Suprapubic skin (tissue), 4 donors: ENCODE measurements at regions not wholly inside any gene's neighbourhood (a gene's known extent, or its start where the extent isn't known, plus 50 kb on each side); places are given as distances from the start of the nearest gene placed in this dataset.
"Not testable (repeated sequence)": the region's sequence is repeated elsewhere in the genome, so short reads cannot be mapped to it uniquely, and the experiment has no call there.

Experiments used
- DNase-seq, 2 donors: peaks; one replicate each; pipeline ENCODE4 v3.0.0-alpha.2; 2019; ENCODE audit warnings: low spot score in 2 of 2
- H3K27ac ChIP-seq: fragments of 200-600 bp; sonication (generic); one replicate; pipeline ENCODE4 v1.5.1; 2019
- H3K27me3 ChIP-seq: fragments of 200-600 bp; sonication (generic); one replicate; pipeline ENCODE4 v1.5.1; 2019
- H3K36me3 ChIP-seq: fragments of 200-600 bp; sonication (generic); one replicate; pipeline ENCODE4 v1.5.1; 2019
- H3K4me1 ChIP-seq: fragments of 200-600 bp; sonication (generic); one replicate; pipeline ENCODE4 v1.5.1; 2019
- H3K4me3 ChIP-seq: fragments of 200-600 bp; sonication (generic); one replicate; pipeline ENCODE4 v1.5.1; 2019; ENCODE audit warnings: mild to moderate bottlenecking
- H3K9me3 ChIP-seq: fragments of 200-600 bp; sonication (generic); one replicate; pipeline ENCODE4 v1.5.1; 2019
- WGBS: methylation state at CpG from one replicate; pipeline ENCODE4 v1.1.5; 2018; 5-methylcytosine and 5-hydroxymethylcytosine counted together

GRCh38 chr16:88238732-88239274 lies 144.0 kb upstream of the ZNF469 start:
- H3K36me3 ChIP-seq, H3K9me3 ChIP-seq, H3K27me3 ChIP-seq, H3K4me3 ChIP-seq: not testable (repeated sequence)
- Histone ChIP-seq H3K4me1 (peaks cover 26% of the 10 kb centered on the region), H3K27ac (peak overlapping the region; percentile 10)
- 25% methylated on average over 5 of the region's 8 CpGs for WGBS
- peak; percentile 91 to 94 for DNase-seq

- H3K4me1 ChIP-seq: peaks cover 29% of the 10 kb centered on the region
- H3K4me3 ChIP-seq, H3K27me3 ChIP-seq, H3K36me3 ChIP-seq, H3K27ac ChIP-seq, H3K9me3 ChIP-seq: not testable (repeated sequence)
- WGBS: 78% methylated on average over 8 of the region's 8 CpGs
- DNase-seq: peak in 1 of 2 donors; percentile 44
These were observed 142.6 kb upstream of the ZNF469 start for GRCh38 chr16:88240118-88240517.

- not testable (repeated sequence) for H3K36me3 ChIP-seq, H3K27me3 ChIP-seq, H3K27ac ChIP-seq, DNase-seq, H3K4me3 ChIP-seq, H3K9me3 ChIP-seq
- H3K4me1 ChIP-seq: peaks cover 32% of the 10 kb centered on the region
- WGBS: 78% methylated on average over 5 of the region's 11 CpGs
These were observed 142.0 kb upstream of the ZNF469 start for GRCh38 chr16:88240776-88241175.

- not testable (repeated sequence) for H3K9me3 ChIP-seq, H3K36me3 ChIP-seq
These were observed 141.1 kb upstream of the ZNF469 start for GRCh38 chr16:88241404-88242311.

GRCh38 chr16:88242312-88243295 lies 140.2 kb upstream of the ZNF469 start:
- 57% methylated on average over 7 of the region's 18 CpGs for WGBS
- Histone ChIP-seq H3K27ac (peak overlapping the region; percentile 48), H3K4me1 (peaks cover 34% of the 10 kb centered on the region)
- not testable (repeated sequence) for H3K36me3 ChIP-seq, H3K9me3 ChIP-seq, H3K4me3 ChIP-seq, H3K27me3 ChIP-seq
- DNase-seq: peak in 1 of 2 donors; percentile 78

More at GRCh38 chr16:88241404-88242311, 141.1 kb upstream of the ZNF469 start:
- peak in 1 of 2 donors; percentile 69 for DNase-seq
- peaks cover 34% of the 10 kb centered on the region for H3K4me1 ChIP-seq
- H3K27me3 ChIP-seq, H3K4me3 ChIP-seq, H3K27ac ChIP-seq: not testable (repeated sequence)
- WGBS: 86% methylated on average over 13 of the region's 19 CpGs

GRCh38 chr16:88243921-88244320 lies 138.8 kb upstream of the ZNF469 start:
- H3K4me1 ChIP-seq: peaks cover 23% of the 10 kb centered on the region
- not testable (repeated sequence) for H3K4me3 ChIP-seq, H3K27me3 ChIP-seq, H3K9me3 ChIP-seq, H3K36me3 ChIP-seq, H3K27ac ChIP-seq
- peak; percentile 22 to 31 for DNase-seq
- WGBS: 96% methylated on average over 3 of the region's 3 CpGs

GRCh38 chr16:88245241-88246081 lies 137.3 kb upstream of the ZNF469 start:
- 65% methylated on average over 11 of the region's 19 CpGs for WGBS

GRCh38 chr16:88246955-88247582 lies 135.7 kb upstream of the ZNF469 start:
- not testable (repeated sequence) for H3K27me3 ChIP-seq, H3K27ac ChIP-seq

More at GRCh38 chr16:88245241-88246081, 137.3 kb upstream of the ZNF469 start:
- not testable (repeated sequence) for H3K4me3 ChIP-seq, H3K9me3 ChIP-seq, H3K27me3 ChIP-seq, H3K36me3 ChIP-seq
- H3K4me1 ChIP-seq: peaks cover 23% of the 10 kb centered on the region
- peak overlapping the region; percentile 60 for H3K27ac ChIP-seq
- DNase-seq: peak; percentile 88 to 91

GRCh38 chr16:88247583-88247966 lies 135.2 kb upstream of the ZNF469 start:
- H3K4me3 ChIP-seq, H3K36me3 ChIP-seq, H3K9me3 ChIP-seq, H3K27me3 ChIP-seq, H3K27ac ChIP-seq: not testable (repeated sequence)
- 84% methylated on average over 5 of the region's 5 CpGs for WGBS
- peak; percentile 32 to 40 for DNase-seq
- peaks cover 14% of the 10 kb centered on the region for H3K4me1 ChIP-seq

More at GRCh38 chr16:88246955-88247582, 135.7 kb upstream of the ZNF469 start:
- not testable (repeated sequence) for H3K36me3 ChIP-seq, DNase-seq, H3K9me3 ChIP-seq, H3K4me3 ChIP-seq
- 92% methylated on average over 4 of the region's 4 CpGs for WGBS
- H3K4me1 ChIP-seq: peaks cover 18% of the 10 kb centered on the region

- not testable (repeated sequence) for H3K27me3 ChIP-seq, H3K4me1 ChIP-seq, H3K27ac ChIP-seq, H3K9me3 ChIP-seq, H3K4me3 ChIP-seq, H3K36me3 ChIP-seq
- WGBS: 81% methylated on average over 9 of the region's 9 CpGs
- DNase-seq: peak; percentile 28 to 35
These were observed 134.0 kb upstream of the ZNF469 start for GRCh38 chr16:88248761-88249160.

GRCh38 chr16:88250381-88250780 lies 132.4 kb upstream of the ZNF469 start:
- not testable (repeated sequence) for H3K9me3 ChIP-seq, H3K4me1 ChIP-seq, H3K27me3 ChIP-seq

GRCh38 chr16:88252057-88252794 lies 130.5 kb upstream of the ZNF469 start:
- WGBS: 80% methylated on average over 3 of the region's 7 CpGs

More at GRCh38 chr16:88250381-88250780, 132.4 kb upstream of the ZNF469 start:
- not testable (repeated sequence) for H3K36me3 ChIP-seq, H3K27ac ChIP-seq, DNase-seq, H3K4me3 ChIP-seq
- 89% methylated on average over 5 of the region's 5 CpGs for WGBS

More at GRCh38 chr16:88252057-88252794, 130.5 kb upstream of the ZNF469 start:
- not testable (repeated sequence) for H3K36me3 ChIP-seq, H3K4me1 ChIP-seq, H3K27me3 ChIP-seq, H3K27ac ChIP-seq, H3K4me3 ChIP-seq, H3K9me3 ChIP-seq
- peak in 1 of 2 donors; percentile 12 for DNase-seq
